Osteocyte (in vitro differentiated cells): ENCODE measurements at regions not wholly inside any gene's neighbourhood (a gene's known extent, or its start where the extent isn't known, plus 50 kb on each side); places are given as distances from the start of the nearest gene placed in this dataset.
"Not testable (repeated sequence)": the region's sequence is repeated elsewhere in the genome, so short reads cannot be mapped to it uniquely, and the experiment has no call there.

Source experiments
- DNase-seq: peaks from one replicate; pipeline ENCODE4 v3.0.0; 2021; ENCODE audit warnings: mixed read lengths; ENCODE audit not compliant: unreplicated experiment; ENCODE audit errors: extremely low spot score
- H3K27ac Mint-ChIP-seq: one replicate; pipeline ENCODE4 v1.8.0; 2021; ENCODE audit warnings: mild to moderate bottlenecking, mixed read lengths; ENCODE audit not compliant: unreplicated experiment
- H3K27me3 Mint-ChIP-seq: one replicate; pipeline ENCODE4 v1.8.0; 2021; ENCODE audit warnings: mixed read lengths; ENCODE audit not compliant: unreplicated experiment
- H3K36me3 Mint-ChIP-seq: one replicate; pipeline ENCODE4 v1.8.0; 2021; ENCODE audit warnings: mixed read lengths; ENCODE audit not compliant: unreplicated experiment
- H3K4me1 Mint-ChIP-seq: one replicate; pipeline ENCODE4 v1.8.0; 2021; ENCODE audit warnings: mixed read lengths; ENCODE audit not compliant: unreplicated experiment
- H3K4me3 Mint-ChIP-seq: one replicate; pipeline ENCODE4 v1.8.0; 2021; ENCODE audit warnings: mild to moderate bottlenecking, moderate library complexity, mixed read lengths; ENCODE audit not compliant: unreplicated experiment
- H3K9me3 Mint-ChIP-seq: one replicate; pipeline ENCODE4 v1.8.0; 2021; ENCODE audit warnings: mixed read lengths; ENCODE audit not compliant: unreplicated experiment
- CTCF ChIP-seq: fragments of 200-600 bp; sonication (generic); IDR thresholded peaks from 2 replicates; pipeline ENCODE4 v1.5.0; 2021; ENCODE audit warnings: antibody characterized with exemption, mild to moderate bottlenecking, moderate library complexity

GRCh38 chr3:61371123-61371522 is 119.9 kb upstream of the FHIT start:
- Mint-ChIP-seq H3K27me3 (peaks cover 15% of the 10 kb centered on the region), H3K36me3 (no peaks in the 10 kb centered on the region), H3K27ac (no peak overlapping the region), H3K4me3 (no peak overlapping the region), H3K9me3 (no peaks in the 10 kb centered on the region), H3K4me1 (no peaks in the 10 kb centered on the region)
- peak; percentile 57 for TF ChIP-seq CTCF
- no peak for DNase-seq

GRCh38 chr3:61372723-61373122 is 121.5 kb upstream of the FHIT start:
- DNase-seq = no peak
- H3K4me3 Mint-ChIP-seq = no peak overlapping the region
- H3K27ac Mint-ChIP-seq = no peak overlapping the region
- no peaks in the 10 kb centered on the region for H3K9me3 Mint-ChIP-seq
- no peaks in the 10 kb centered on the region for H3K36me3 Mint-ChIP-seq
- no peak for TF ChIP-seq CTCF
- peaks cover 15% of the 10 kb centered on the region for H3K27me3 Mint-ChIP-seq
- no peaks in the 10 kb centered on the region for H3K4me1 Mint-ChIP-seq

- Mint-ChIP-seq H3K4me3 (no peak overlapping the region), H3K4me1 (peaks cover 9% of the 10 kb centered on the region), H3K27me3 (peaks cover 18% of the 10 kb centered on the region), H3K27ac (no peak overlapping the region), H3K36me3 (no peaks in the 10 kb centered on the region), H3K9me3 (no peaks in the 10 kb centered on the region)
- no peak for TF ChIP-seq CTCF
- no peak for DNase-seq
These were observed 127.1 kb upstream of the FHIT start for GRCh38 chr3:61378311-61378710.

GRCh38 chr3:61381745-61382392 is 130.6 kb upstream of the FHIT start:
- H3K9me3 Mint-ChIP-seq = no peaks in the 10 kb centered on the region
- no peak for DNase-seq
- no peak overlapping the region for H3K4me3 Mint-ChIP-seq
- TF ChIP-seq CTCF = peak; percentile 60
- H3K27me3 Mint-ChIP-seq = peaks cover 6% of the 10 kb centered on the region
- no peaks in the 10 kb centered on the region for H3K36me3 Mint-ChIP-seq
- peaks cover 9% of the 10 kb centered on the region for H3K4me1 Mint-ChIP-seq
- no peak overlapping the region for H3K27ac Mint-ChIP-seq

GRCh38 chr3:61387817-61388216 is 136.6 kb upstream of the FHIT start:
- Mint-ChIP-seq H3K9me3 (peaks cover 16% of the 10 kb centered on the region), H3K27me3 (peaks cover 4% of the 10 kb centered on the region), H3K4me3 (no peak overlapping the region), H3K4me1 (no peaks in the 10 kb centered on the region), H3K36me3 (no peaks in the 10 kb centered on the region), H3K27ac (no peak overlapping the region)
- no peak for TF ChIP-seq CTCF
- DNase-seq = no peak

GRCh38 chr3:61393480-61393947 is 142.3 kb upstream of the FHIT start:
- DNase-seq, H3K36me3 Mint-ChIP-seq, H3K27me3 Mint-ChIP-seq, H3K4me1 Mint-ChIP-seq, H3K4me3 Mint-ChIP-seq, H3K27ac Mint-ChIP-seq: not testable (repeated sequence)
- peaks cover 23% of the 10 kb centered on the region for H3K9me3 Mint-ChIP-seq
